ENCODE measurements at regions not wholly inside any gene's neighbourhood (a gene's known extent, or its start where the extent isn't known, plus 50 kb on each side); places are given as distances from the start of the nearest gene placed in this dataset.

DNA sequence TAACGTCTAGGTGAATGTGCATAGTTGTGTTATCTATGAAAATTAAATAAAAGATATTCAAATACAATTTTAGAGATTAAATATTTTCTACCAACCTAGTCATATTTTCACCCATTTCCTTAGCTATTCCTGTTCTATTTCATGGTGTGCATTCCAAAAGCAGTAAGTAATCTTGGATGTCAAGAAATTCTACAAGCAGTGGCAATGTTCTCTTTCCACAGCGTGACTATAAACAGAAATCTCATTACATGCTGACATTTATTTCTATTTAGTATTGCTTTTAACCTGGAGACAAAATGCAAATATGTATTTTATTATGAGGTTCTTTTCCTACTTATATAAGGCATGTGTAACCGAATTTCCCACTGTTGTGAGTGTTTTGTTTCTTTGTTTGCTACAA, 510.0 kb downstream of the ACTL7B start:
- ATAC-seq (ENCODE audit: low read depth) (no peak), DNase-seq (no peak)
- Histone ChIP-seq H3K27ac (ENCODE audit: insufficient read depth, low read length) (no peak overlapping the region), H3K18ac (ENCODE audit: low read depth, low read length) (no peak overlapping the region), H2BK5ac (ENCODE audit: low read depth, low read length, poor library complexity, severe bottlenecking) (no peak overlapping the region), H3K27me3 (ENCODE audit: control insufficient read depth, insufficient read depth, low read length) (no peaks in the 10 kb centered on the region), H4K20me1 (ENCODE audit: insufficient read depth, low read length) (no peaks in the 10 kb centered on the region), H3K36me3 (ENCODE audit: control insufficient read depth, insufficient read depth, low read length) (no peaks in the 10 kb centered on the region), H3K4me3 (ENCODE audit: insufficient read depth, low read depth, low read length) (no peak overlapping the region), H3K9me3 (ENCODE audit: control insufficient read depth, insufficient read depth, low read length) (no peaks in the 10 kb centered on the region), H2AFZ (replicated peaks; ENCODE audit: low read length, poor library complexity) (no peak overlapping the region), H3K9ac (ENCODE audit: low read depth, low read length) (no peak overlapping the region), H3K4me2 (ENCODE audit: low read depth, low read length) (no peak overlapping the region), H4K5ac (ENCODE audit: low read depth, low read length) (no peak overlapping the region), H2BK20ac (ENCODE audit: low read depth, low read length) (no peak overlapping the region), H4K91ac (ENCODE audit: insufficient read depth, low read depth, low read length) (no peak overlapping the region), H3K4me1 (ENCODE audit: control insufficient read depth, insufficient read depth, low read length) (no peaks in the 10 kb centered on the region), H3K56ac (ENCODE audit: extremely low read depth, insufficient read depth, low read length) (no peak overlapping the region), H3K79me1 (ENCODE audit: low read depth in 1 of 2, low read length in 2 of 2) (no peaks in the 10 kb centered on the region), H3K9me1 (ENCODE audit: insufficient read depth, low read length) (no peaks in the 10 kb centered on the region), H2AK5ac (ENCODE audit: low read depth, low read length) (no peak overlapping the region), H4K8ac (ENCODE audit: low read depth in 2 of 2, low read length in 2 of 2) (no peak overlapping the region), H2AK9ac (replicated peaks; ENCODE audit: low read depth, low read length, poor library complexity) (no peak overlapping the region), H3K4ac (ENCODE audit: low read depth, low read length) (no peak overlapping the region), H3K14ac (replicated peaks; ENCODE audit: low read depth, low read length) (no peak overlapping the region), H2BK15ac (ENCODE audit: low read depth, low read length) (no peak overlapping the region), H3K23ac (ENCODE audit: low read depth, low read length) (no peak overlapping the region), H2BK120ac (ENCODE audit: low read depth, low read length) (no peak overlapping the region)
- no CpG with 5 or more reads among the region's 3 CpGs for WGBS, 2 experiments (ENCODE audit: extremely low coverage in 2 of 2, insufficient read length in 1 of 2)
- TF ChIP-seq CTCF (conservative IDR thresholded peaks at IDR 0.05; ENCODE audit: low read depth, low read length) (no peak), MXI1 (IDR thresholded peaks at IDR 0.05; ENCODE audit: borderline replicate concordance, low read depth, low read length) (no peak), RCOR1 (IDR thresholded peaks at IDR 0.05; ENCODE audit: insufficient replicate concordance, low read length) (no peak)
- intact Hi-C loops (cut with micrococcal nuclease) (no loop called here), in situ Hi-C loops (cut with MboI; ENCODE audit: low sequenced_read_pairs) (no loop called here), dilution Hi-C loops (cut with HindIII; ENCODE audit: low sequenced_read_pairs, unreplicated experiment) (no loop called here)
- POLR2A ChIA-PET (ENCODE audit: unreplicated experiment) = no interaction called here
- BruUV-seq (replicated peaks) = no TSS peak
- CTCF ChIA-PET = no interaction called here
